Mesodermal cell (in vitro differentiated cells): ENCODE measurements at regions not wholly inside any gene's neighbourhood (a gene's known extent, or its start where the extent isn't known, plus 50 kb on each side); places are given as distances from the start of the nearest gene placed in this dataset.

ENCODE experiments used
- H3K27ac ChIP-seq: 2 replicates; pipeline ENCODE4 v1.7.0; 2013; ENCODE audit warnings: mild to moderate bottlenecking, low read depth, low read length, moderate library complexity; ENCODE audit not compliant: severe bottlenecking
- H3K36me3 ChIP-seq: 2 replicates; pipeline ENCODE4 v1.7.1; 2013; ENCODE audit warnings: mild to moderate bottlenecking, low read length, moderate library complexity; ENCODE audit not compliant: control insufficient read depth, insufficient read depth
- H3K4me1 ChIP-seq: one replicate; pipeline ENCODE4 v1.7.1; 2013; ENCODE audit warnings: mild to moderate bottlenecking, low read length; ENCODE audit not compliant: insufficient read depth, control insufficient read depth, poor library complexity, severe bottlenecking
- H3K4me3 ChIP-seq: 2 replicates; pipeline ENCODE4 v1.7.0; 2013; ENCODE audit warnings: low read length, control low read depth, mild to moderate bottlenecking; ENCODE audit not compliant: insufficient read depth, poor library complexity, severe bottlenecking; ENCODE audit errors: extremely low read depth
- H3K9me3 ChIP-seq: 2 replicates; pipeline ENCODE4 v1.7.1; 2013; ENCODE audit warnings: mild to moderate bottlenecking, low read length, moderate library complexity; ENCODE audit not compliant: control insufficient read depth
- WGBS, 2 experiments: methylation state at CpG; one replicate each; pipeline ENCODE4 v1.1.5; 2013; ENCODE audit warnings: missing lambda C conversion rate in 2 of 2; ENCODE audit not compliant: insufficient coverage in 2 of 2; 5-methylcytosine and 5-hydroxymethylcytosine counted together

DNA sequence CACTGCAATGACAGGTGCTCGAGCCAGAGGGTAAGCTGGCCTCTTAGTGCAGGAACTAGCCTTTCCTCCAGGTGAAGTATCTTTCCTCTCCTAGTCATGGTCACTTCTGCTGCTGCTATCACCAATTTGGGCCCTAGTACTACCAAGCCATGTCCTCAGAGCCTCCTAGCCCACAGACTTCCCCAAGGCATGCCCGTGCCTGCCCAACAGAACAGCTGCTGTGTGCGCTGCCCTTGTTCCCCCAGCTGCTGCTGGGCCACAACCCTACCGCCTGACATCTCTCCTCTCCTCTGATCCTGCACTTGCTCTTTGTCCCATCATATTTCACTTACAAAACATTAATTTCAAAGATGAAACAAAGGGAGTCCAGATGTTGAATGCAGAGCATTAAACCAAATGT is 168.5 kb upstream of the FREM2 start:
- H3K4me1 ChIP-seq: no peaks in the 10 kb centered on the region
- WGBS, 2 experiments: 90 to 94% methylated on average over 2 to 3 of the region's 4 CpGs
- H3K4me3 ChIP-seq: no peak overlapping the region
- no peaks in the 10 kb centered on the region for H3K36me3 ChIP-seq
- no peak overlapping the region for H3K27ac ChIP-seq
- peaks cover 3% of the 10 kb centered on the region for H3K9me3 ChIP-seq

DNA sequence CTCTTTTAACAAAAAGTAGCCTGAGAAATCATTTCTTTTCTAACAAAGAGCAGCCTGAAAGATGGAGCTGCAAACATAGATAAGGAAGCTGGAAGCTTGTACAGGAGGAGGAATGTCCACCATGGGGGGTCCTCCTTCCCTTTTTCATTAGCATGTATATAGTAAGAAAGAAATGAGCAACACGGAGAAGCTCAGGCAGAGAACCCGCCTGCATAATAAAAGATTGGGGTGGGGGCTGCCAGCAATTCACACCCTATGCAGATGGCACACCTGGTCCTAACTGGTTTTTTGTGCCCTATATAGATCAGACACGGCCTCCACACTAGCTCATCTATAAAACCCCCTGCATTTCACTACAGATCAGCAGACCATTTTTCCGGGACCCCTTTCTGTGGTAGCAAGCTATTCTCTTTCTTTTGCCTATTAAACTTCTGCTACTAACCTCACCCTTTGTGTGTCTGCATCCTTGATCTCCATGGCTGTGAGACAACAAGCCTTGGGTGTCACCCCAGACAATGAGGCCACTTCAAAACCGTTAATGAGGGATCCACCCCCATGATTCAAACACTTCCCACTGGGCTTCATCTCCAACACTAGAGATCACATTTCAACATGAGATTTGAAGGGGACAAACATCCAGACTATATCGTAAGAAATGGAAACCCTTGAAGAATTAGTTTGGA is 167.5 kb upstream of the FREM2 start:
- Histone ChIP-seq H3K27ac (no peak overlapping the region), H3K4me3 (no peak overlapping the region), H3K9me3 (peaks cover 3% of the 10 kb centered on the region), H3K36me3 (no peaks in the 10 kb centered on the region), H3K4me1 (no peaks in the 10 kb centered on the region)
- 61 to 89% methylated on average over 2 to 4 of the region's 6 CpGs for WGBS, 2 experiments

DNA sequence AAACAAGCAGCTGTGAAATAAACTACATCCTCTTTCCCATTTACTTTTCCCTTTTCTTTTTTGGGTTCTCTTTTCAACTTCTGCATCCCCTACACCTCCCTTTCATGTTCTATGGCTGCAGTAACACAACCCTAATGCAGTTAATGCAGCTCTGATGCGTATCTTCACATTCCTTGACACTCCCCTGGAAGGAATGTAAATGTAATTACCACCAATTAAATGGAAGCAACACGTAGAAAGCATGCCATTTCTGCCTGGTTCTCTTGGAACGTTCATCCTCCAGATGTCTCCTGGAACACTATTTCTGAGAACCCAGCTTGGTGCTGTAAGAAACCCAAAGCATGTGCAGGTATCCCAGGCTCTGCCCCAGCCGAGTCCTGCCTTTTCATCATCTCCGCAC is 166.8 kb upstream of the FREM2 start:
- Histone ChIP-seq H3K9me3 (peaks cover 3% of the 10 kb centered on the region), H3K36me3 (no peaks in the 10 kb centered on the region), H3K4me3 (no peak overlapping the region), H3K27ac (no peak overlapping the region), H3K4me1 (no peaks in the 10 kb centered on the region)
- 76 to 94% methylated on average over 4 to 5 of the region's 5 CpGs for WGBS, 2 experiments

DNA sequence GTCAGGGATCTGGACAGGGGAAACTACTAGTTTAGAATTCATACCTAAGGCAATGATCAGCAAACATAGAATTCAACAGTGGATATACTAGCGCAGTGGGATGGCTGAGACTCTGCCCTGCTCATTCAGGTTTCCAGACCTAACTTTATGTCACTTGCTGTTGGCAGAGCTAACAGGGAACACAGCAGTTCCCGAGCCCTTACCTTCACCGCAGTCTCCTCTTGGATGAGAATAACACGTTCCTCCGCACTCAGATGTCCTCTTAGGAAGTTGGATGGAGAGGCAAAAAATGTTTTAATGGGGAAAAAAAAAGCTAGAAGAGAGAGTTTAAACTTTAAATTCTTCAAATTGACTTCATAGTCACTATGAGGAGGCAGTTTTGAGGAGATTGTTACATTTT is 159.7 kb upstream of the FREM2 start:
- Histone ChIP-seq H3K36me3 (no peaks in the 10 kb centered on the region), H3K27ac (no peak overlapping the region), H3K4me1 (no peaks in the 10 kb centered on the region), H3K9me3 (no peaks in the 10 kb centered on the region), H3K4me3 (no peak overlapping the region)
- 100% methylated on average over 1 of the region's 5 CpGs for WGBS, 2 experiments

DNA sequence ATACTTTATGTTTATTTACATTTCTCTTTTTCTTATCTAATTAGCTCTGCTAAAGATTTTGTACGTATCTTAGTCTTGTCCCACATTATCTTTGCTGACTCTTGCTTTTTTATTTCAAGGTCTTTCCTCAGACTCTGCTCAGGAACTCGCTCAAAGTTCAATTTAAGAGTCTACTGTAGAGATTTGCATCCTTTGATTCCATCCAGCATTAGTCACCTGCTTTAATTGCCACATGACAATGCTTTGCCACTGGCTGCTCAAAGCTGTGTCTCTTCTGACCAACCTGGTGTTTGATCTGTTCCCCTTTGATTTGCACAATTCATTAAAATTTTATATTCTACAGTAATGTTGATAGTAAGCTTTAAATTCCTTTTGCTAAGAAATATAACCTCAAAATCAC is 157.9 kb upstream of the FREM2 start:
- no peaks in the 10 kb centered on the region for H3K9me3 ChIP-seq
- 20 to 50% methylated on average over 1 of the region's 2 CpGs for WGBS, 2 experiments
- no peaks in the 10 kb centered on the region for H3K4me1 ChIP-seq
- H3K36me3 ChIP-seq: no peaks in the 10 kb centered on the region
- H3K27ac ChIP-seq: no peak overlapping the region
- H3K4me3 ChIP-seq: no peak overlapping the region

DNA sequence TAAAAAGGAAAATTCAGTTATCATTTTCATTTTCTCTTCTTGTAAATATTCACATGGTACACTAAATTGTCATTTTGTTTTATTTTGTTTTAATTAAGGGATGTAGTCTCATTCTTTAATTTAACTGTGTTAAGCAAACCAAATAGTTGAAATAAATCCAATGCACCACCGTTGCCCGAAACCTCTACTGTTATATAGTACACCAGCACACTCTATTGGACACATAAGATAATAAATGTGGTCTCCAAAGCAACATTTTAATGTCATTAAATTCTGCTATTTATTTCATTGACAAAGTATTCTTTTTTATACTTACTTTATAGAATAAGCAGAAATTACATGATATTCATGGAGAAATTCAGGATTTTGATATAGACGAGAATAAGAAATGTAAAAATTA is 156.4 kb upstream of the FREM2 start:
- no peak overlapping the region for H3K4me3 ChIP-seq
- no peaks in the 10 kb centered on the region for H3K36me3 ChIP-seq
- H3K9me3 ChIP-seq: no peaks in the 10 kb centered on the region
- 89% methylated on average over 1 of the region's 3 CpGs; no CpG with 5 or more reads in 1 of the 2 experiments for WGBS, 2 experiments
- H3K4me1 ChIP-seq: no peaks in the 10 kb centered on the region
- no peak overlapping the region for H3K27ac ChIP-seq

DNA sequence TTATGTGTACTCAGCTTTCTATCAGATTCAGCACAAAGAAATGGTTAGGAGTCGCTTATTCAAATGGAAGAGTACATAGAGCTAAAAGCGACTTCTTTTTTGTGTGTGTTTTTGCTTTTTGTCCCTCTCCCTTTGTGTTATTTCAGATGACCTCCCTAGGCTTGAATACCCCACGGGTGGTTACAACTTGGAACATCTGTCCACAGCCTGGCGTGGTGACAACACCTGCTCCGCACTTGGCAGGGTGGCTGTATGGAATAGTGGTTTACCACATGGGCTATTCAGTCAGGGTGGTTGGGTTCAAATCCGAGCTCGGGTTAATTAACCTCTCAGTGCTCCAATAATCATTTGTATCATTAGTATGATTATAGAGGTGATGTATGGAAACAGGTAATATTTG is 151.6 kb upstream of the FREM2 start:
- 83 to 100% methylated on average over 1 to 3 of the region's 7 CpGs for WGBS, 2 experiments
- Histone ChIP-seq H3K27ac (no peak overlapping the region), H3K9me3 (no peaks in the 10 kb centered on the region), H3K4me1 (no peaks in the 10 kb centered on the region), H3K36me3 (no peaks in the 10 kb centered on the region), H3K4me3 (no peak overlapping the region)

DNA sequence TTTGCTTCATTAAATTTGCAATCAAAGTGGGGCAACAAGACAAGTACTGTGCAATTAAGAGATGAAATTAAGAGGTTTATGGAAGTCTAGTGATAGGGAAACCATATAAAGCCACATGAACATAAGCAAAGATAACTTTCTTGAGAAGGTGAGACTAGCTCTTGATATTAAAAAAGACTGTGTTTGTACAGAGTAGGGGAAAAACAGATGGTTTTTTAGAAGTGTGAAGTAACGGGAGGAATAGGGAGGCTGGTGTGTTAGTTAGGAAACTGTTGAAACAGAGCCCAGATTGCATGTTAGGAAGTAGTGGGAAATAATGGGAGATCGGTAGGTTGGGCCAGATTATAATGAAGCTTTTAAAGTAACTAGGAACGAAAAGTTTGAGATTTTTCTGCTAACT is 149.8 kb upstream of the FREM2 start:
- Histone ChIP-seq H3K36me3 (no peaks in the 10 kb centered on the region), H3K4me1 (no peaks in the 10 kb centered on the region), H3K4me3 (no peak overlapping the region), H3K27ac (no peak overlapping the region), H3K9me3 (no peaks in the 10 kb centered on the region)
- WGBS, 2 experiments: 83 to 92% methylated on average over 1 to 3 of the region's 3 CpGs

DNA sequence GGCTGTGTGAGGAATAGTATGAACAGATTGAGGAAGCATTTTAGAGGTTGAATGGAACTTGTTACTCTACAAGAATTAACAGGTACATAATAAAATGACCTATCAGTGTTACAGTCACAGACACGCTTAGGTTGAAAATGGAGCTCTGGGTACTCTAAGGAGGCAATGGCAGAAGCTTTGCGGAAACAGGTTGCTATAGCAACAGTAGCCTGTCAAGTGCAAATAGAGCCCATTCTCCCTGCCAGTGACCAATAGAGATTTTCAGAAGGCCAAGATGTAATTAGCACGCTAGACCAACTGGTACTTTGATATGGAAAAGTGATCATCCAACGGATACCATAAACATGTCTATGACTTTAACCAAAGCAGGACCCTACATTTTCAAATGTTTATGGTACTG is 148.5 kb upstream of the FREM2 start:
- no peaks in the 10 kb centered on the region for H3K4me1 ChIP-seq
- no peaks in the 10 kb centered on the region for H3K36me3 ChIP-seq
- H3K4me3 ChIP-seq: no peak overlapping the region
- 31% methylated on average over 2 to 4 of the region's 4 CpGs for WGBS, 2 experiments
- H3K9me3 ChIP-seq: no peaks in the 10 kb centered on the region
- no peak overlapping the region for H3K27ac ChIP-seq

DNA sequence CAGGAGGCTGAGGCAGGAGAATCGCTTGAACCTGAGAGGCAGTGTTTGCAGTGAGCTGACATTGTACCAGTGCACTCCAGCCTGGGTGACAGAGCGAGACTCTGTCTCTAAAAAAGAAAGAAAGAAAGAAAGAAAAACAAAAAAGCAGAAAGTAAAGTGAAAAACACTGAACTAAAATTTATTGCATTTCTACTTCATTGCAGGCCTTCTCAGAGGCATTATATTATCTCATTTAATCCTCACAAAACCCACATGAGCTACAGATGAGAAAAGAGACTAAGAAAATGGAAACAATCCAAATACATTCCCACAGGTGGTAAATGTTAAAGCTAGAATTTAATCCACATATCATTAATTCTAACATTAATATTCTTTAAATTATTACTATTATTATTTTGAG is 147.2 kb upstream of the FREM2 start:
- H3K36me3 ChIP-seq: no peaks in the 10 kb centered on the region
- H3K4me3 ChIP-seq: no peak overlapping the region
- no peak overlapping the region for H3K27ac ChIP-seq
- whole genome bisulfite sequencing, 2 experiments: 92 to 100% methylated on average over 1 of the region's 2 CpGs
- no peaks in the 10 kb centered on the region for H3K4me1 ChIP-seq
- no peaks in the 10 kb centered on the region for H3K9me3 ChIP-seq

DNA sequence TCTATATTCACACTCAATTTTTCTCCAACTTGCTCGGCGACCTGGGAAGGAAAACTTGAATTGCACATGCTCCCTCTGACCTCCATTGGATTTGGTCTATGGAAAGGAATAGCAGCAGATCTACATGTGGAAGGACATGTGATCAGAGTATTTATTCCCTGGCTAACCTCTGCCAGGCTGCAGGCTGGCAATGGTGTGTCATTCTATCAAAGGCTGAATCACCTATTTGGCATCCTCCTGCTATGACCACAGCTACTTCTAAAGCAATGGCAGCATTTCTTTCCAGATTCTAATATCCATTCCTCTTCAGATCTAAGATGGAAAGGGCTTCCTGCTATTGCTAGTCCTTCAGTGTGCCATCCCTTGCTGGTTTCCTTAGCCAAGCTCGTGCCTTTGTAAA is 144.3 kb upstream of the FREM2 start:
- H3K4me1 ChIP-seq: no peaks in the 10 kb centered on the region
- H3K27ac ChIP-seq: no peak overlapping the region
- H3K36me3 ChIP-seq: no peaks in the 10 kb centered on the region
- H3K4me3 ChIP-seq: no peak overlapping the region
- H3K9me3 ChIP-seq: no peaks in the 10 kb centered on the region
- WGBS, 2 experiments: 0 to 40% methylated on average over 1 to 2 of the region's 3 CpGs
